Activated naive CD8-positive, alpha-beta T cell treated with anti-CD3 and anti-CD28 coated beads, Interleukin-2, amount 50 U/mL, for 24 hours (primary cell): ENCODE measurements at regions not wholly inside any gene's neighbourhood (a gene's known extent, or its start where the extent isn't known, plus 50 kb on each side); places are given as distances from the start of the nearest gene placed in this dataset.
"Not testable (repeated sequence)": the region's sequence is repeated elsewhere in the genome, so short reads cannot be mapped to it uniquely, and the experiment has no call there.

ENCODE experiments used
- ATAC-seq: fragments of 150-1000 bp; cut with Tn5 transposase; one replicate; pipeline ENCODE4 v1.10.0; 2021
- DNase-seq: peaks from one replicate; pipeline ENCODE4 v3.0.0; 2021
- H3K27ac Mint-ChIP-seq: one replicate; pipeline ENCODE4 v1.8.0; 2021; ENCODE audit warnings: mild to moderate bottlenecking, mixed read lengths
- H3K27me3 Mint-ChIP-seq: one replicate; pipeline ENCODE4 v1.8.0; 2021; ENCODE audit warnings: mixed read lengths
- H3K36me3 Mint-ChIP-seq: one replicate; pipeline ENCODE4 v1.8.0; 2021; ENCODE audit warnings: low read depth, mixed read lengths
- H3K4me1 Mint-ChIP-seq: one replicate; pipeline ENCODE4 v1.8.0; 2021; ENCODE audit warnings: mixed read lengths
- H3K4me3 Mint-ChIP-seq: one replicate; pipeline ENCODE4 v1.8.0; 2021; ENCODE audit warnings: mild to moderate bottlenecking, moderate library complexity, mixed read lengths
- H3K9me3 Mint-ChIP-seq: one replicate; pipeline ENCODE4 v1.8.0; 2021; ENCODE audit warnings: mixed read lengths

- no peak for DNase-seq
- Mint-ChIP-seq H3K4me1 (peaks cover 44% of the 10 kb centered on the region), H3K27ac (peak overlapping the region; percentile 76), H3K9me3 (no peaks in the 10 kb centered on the region), H3K27me3 (peaks cover 13% of the 10 kb centered on the region), H3K4me3 (peak overlapping the region; percentile 3), H3K36me3 (no peaks in the 10 kb centered on the region)
- ATAC-seq, result peak; percentile 55
Observed at GRCh38 chr1:25118546-25118945, 113.8 kb downstream of the SYF2 start.

GRCh38 chr1:25117233-25117823, 115.0 kb downstream of the SYF2 start:
- peak; percentile 44 for DNase-seq
- ATAC-seq, result no peak
- H3K4me3 Mint-ChIP-seq, result no peak overlapping the region
- peaks cover 44% of the 10 kb centered on the region for H3K4me1 Mint-ChIP-seq
- H3K36me3 Mint-ChIP-seq, result no peaks in the 10 kb centered on the region
- peaks cover 13% of the 10 kb centered on the region for H3K27me3 Mint-ChIP-seq
- no peaks in the 10 kb centered on the region for H3K9me3 Mint-ChIP-seq
- H3K27ac Mint-ChIP-seq, result no peak overlapping the region

GRCh38 chr1:25116832-25117231, 115.5 kb downstream of the SYF2 start:
- ATAC-seq (no peak), DNase-seq (no peak)
- Mint-ChIP-seq H3K36me3 (no peaks in the 10 kb centered on the region), H3K9me3 (no peaks in the 10 kb centered on the region), H3K27me3 (peaks cover 13% of the 10 kb centered on the region), H3K4me1 (peaks cover 44% of the 10 kb centered on the region), H3K27ac (no peak overlapping the region), H3K4me3 (no peak overlapping the region)

GRCh38 chr1:25116117-25116516, 116.2 kb downstream of the SYF2 start:
- not testable (repeated sequence) for H3K9me3 Mint-ChIP-seq
- H3K4me1 Mint-ChIP-seq, result peaks cover 40% of the 10 kb centered on the region

DNA sequence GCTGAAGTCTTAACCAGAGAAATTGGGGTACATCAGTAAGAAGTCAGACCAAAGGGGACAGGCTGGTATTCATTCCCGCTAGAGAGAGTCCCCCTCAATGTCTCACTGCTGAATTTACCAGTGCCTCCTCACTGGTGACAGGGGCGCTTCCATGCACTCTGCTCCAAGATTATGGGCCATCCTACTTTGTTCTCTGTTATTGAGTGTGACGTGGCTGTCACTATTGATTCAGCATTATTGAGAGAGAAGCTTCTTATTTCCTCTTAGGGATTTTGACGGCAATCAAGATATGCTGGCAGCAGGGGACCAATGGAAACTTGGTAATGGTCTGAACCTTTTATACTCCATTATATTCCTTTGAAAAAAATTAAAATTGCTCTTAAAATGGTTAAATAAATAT, 118.6 kb downstream of the SYF2 start:
- Mint-ChIP-seq H3K9me3 (peaks cover 10% of the 10 kb centered on the region), H3K4me1 (peaks cover 25% of the 10 kb centered on the region), H3K27ac (no peak overlapping the region), H3K36me3 (peaks cover 8% of the 10 kb centered on the region), H3K4me3 (no peak overlapping the region), H3K27me3 (peaks cover 13% of the 10 kb centered on the region)
- DNase-seq (no peak), ATAC-seq (no peak)

More at GRCh38 chr1:25116117-25116516, 116.2 kb downstream of the SYF2 start:
- peaks cover 13% of the 10 kb centered on the region for H3K27me3 Mint-ChIP-seq
- H3K4me3 Mint-ChIP-seq, H3K36me3 Mint-ChIP-seq, H3K27ac Mint-ChIP-seq, DNase-seq, ATAC-seq: not testable (repeated sequence)

GRCh38 chr1:25113086-25113485, 119.2 kb downstream of the SYF2 start:
- Mint-ChIP-seq H3K9me3 (peaks cover 13% of the 10 kb centered on the region), H3K27me3 (peaks cover 13% of the 10 kb centered on the region), H3K27ac (no peak overlapping the region), H3K36me3 (peaks cover 11% of the 10 kb centered on the region), H3K4me3 (no peak overlapping the region), H3K4me1 (peaks cover 21% of the 10 kb centered on the region)
- DNase-seq, result no peak
- ATAC-seq, result no peak

DNA sequence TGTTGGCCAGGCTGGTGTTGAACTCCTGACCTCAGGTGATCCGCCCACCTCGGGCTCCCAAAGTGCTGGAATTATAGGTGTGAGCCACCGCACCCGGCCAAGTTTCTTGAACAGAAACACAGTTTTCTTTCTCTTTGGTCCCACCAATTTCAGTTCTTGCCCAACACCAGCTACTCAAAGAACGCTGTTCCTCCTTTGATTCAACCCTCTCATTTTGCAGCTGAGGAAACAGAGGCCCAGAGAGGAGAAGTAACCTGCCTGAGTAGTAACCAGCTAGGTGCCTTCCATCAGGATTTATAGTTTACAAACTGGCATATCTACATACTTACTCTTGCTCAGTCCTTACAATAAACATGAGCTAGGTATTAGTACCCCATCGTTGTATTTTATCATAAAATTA, 119.9 kb downstream of the SYF2 start:
- H3K27ac Mint-ChIP-seq, result no peak overlapping the region
- DNase-seq (no peak), ATAC-seq (no peak)
- no peak overlapping the region for H3K4me3 Mint-ChIP-seq
- peaks cover 13% of the 10 kb centered on the region for H3K9me3 Mint-ChIP-seq
- peaks cover 11% of the 10 kb centered on the region for H3K36me3 Mint-ChIP-seq
- H3K27me3 Mint-ChIP-seq, result peaks cover 13% of the 10 kb centered on the region
- peaks cover 19% of the 10 kb centered on the region for H3K4me1 Mint-ChIP-seq

- no peak for ATAC-seq
- peaks cover 20% of the 10 kb centered on the region for H3K4me1 Mint-ChIP-seq
- H3K9me3 Mint-ChIP-seq, result peaks cover 13% of the 10 kb centered on the region
- H3K27me3 Mint-ChIP-seq, result peaks cover 13% of the 10 kb centered on the region
- no peak for DNase-seq
- no peak overlapping the region for H3K27ac Mint-ChIP-seq
- peaks cover 11% of the 10 kb centered on the region for H3K36me3 Mint-ChIP-seq
- H3K4me3 Mint-ChIP-seq, result no peak overlapping the region
Observed at GRCh38 chr1:25111706-25112105, 120.6 kb downstream of the SYF2 start.

DNA sequence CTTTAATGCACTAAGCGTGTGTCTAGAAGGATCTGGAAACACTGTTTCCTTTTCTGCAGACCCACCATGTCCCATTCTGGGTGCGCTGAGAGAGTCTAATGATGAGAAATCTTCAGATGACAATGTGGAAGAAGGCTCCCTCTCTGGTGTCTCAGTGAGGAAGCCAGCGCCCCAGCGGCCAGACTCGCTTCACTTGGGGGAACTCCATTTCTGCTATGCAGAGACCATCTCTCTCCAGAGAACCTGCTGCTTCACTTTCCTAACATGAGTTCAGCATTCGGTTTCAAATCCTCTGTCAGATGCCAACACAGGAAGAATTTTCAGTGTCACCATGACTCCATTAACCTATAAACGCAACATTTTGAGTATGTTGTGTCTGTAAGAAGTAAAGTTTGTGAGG, 121.8 kb downstream of the SYF2 start:
- Mint-ChIP-seq H3K4me3 (no peak overlapping the region), H3K27me3 (peaks cover 6% of the 10 kb centered on the region), H3K36me3 (peaks cover 11% of the 10 kb centered on the region), H3K4me1 (peaks cover 25% of the 10 kb centered on the region), H3K9me3 (peaks cover 13% of the 10 kb centered on the region), H3K27ac (no peak overlapping the region)
- DNase-seq (no peak), ATAC-seq (no peak)

GRCh38 chr1:25110036-25110435, 122.3 kb downstream of the SYF2 start:
- H3K27ac Mint-ChIP-seq, result no peak overlapping the region
- DNase-seq, result no peak

DNA sequence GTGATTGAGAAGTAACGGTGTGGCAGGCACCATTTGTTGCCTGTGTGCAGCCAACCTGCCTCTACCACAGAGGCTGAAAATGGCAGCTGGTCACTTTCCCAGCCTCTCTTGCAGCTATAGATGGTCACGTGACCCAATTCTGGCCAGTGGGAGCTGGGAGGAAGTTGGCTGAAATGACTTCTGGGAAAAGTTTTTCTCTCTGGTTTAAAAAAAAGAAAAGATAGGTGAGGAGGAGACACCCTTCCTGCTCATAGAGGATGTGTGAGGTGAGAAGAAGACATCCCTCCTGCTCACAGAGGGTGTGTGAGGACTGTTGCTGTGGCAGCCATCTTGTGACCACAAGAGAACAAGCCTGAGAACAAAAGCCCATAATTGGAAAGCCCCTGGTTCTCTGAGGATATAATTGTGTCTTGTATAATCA, 122.8 kb downstream of the SYF2 start:
- peaks cover 11% of the 10 kb centered on the region for H3K36me3 Mint-ChIP-seq
- peaks cover 4% of the 10 kb centered on the region for H3K27me3 Mint-ChIP-seq
- H3K9me3 Mint-ChIP-seq, result peaks cover 13% of the 10 kb centered on the region
- no peak for ATAC-seq
- no peak overlapping the region for H3K27ac Mint-ChIP-seq
- peaks cover 26% of the 10 kb centered on the region for H3K4me1 Mint-ChIP-seq
- no peak overlapping the region for H3K4me3 Mint-ChIP-seq
- no peak for DNase-seq

More at GRCh38 chr1:25110036-25110435, 122.3 kb downstream of the SYF2 start:
- no peak for ATAC-seq
- peaks cover 11% of the 10 kb centered on the region for H3K36me3 Mint-ChIP-seq
- H3K4me1 Mint-ChIP-seq, result peaks cover 24% of the 10 kb centered on the region
- H3K27me3 Mint-ChIP-seq, result peaks cover 6% of the 10 kb centered on the region
- no peak overlapping the region for H3K4me3 Mint-ChIP-seq
- H3K9me3 Mint-ChIP-seq, result peaks cover 13% of the 10 kb centered on the region

DNA sequence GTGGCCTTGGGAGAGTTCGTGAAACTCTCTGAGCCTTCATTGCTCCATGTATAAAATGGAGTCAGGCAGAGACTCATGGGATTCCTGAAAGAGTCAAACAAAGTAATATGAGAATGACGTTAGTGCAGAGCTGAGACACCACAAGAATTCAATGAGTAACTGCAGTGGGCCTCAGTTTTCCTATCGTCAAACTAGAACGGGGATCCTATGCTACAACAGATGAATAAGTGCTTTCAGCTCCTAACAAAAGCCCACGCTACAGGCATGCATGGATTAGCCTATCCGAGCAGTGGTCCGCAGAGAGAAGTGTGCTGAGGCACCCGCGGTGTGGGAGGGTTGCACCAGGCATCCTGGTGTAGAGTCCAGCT, 124.7 kb downstream of the SYF2 start:
- Mint-ChIP-seq H3K36me3 (peaks cover 11% of the 10 kb centered on the region), H3K4me3 (no peak overlapping the region), H3K27ac (no peak overlapping the region), H3K4me1 (peaks cover 30% of the 10 kb centered on the region), H3K9me3 (peaks cover 13% of the 10 kb centered on the region), H3K27me3 (peaks cover 9% of the 10 kb centered on the region)
- no peak for DNase-seq
- ATAC-seq, result no peak

- H3K9me3 Mint-ChIP-seq, result peaks cover 13% of the 10 kb centered on the region
- H3K27ac Mint-ChIP-seq, result no peak overlapping the region
Observed at GRCh38 chr1:25106976-25107642, 125.2 kb downstream of the SYF2 start.

GRCh38 chr1:25106352-25106751, 126.0 kb downstream of the SYF2 start:
- H3K27ac Mint-ChIP-seq, result no peak overlapping the region

More at GRCh38 chr1:25106976-25107642, 125.2 kb downstream of the SYF2 start:
- no peak for ATAC-seq
- H3K27me3 Mint-ChIP-seq, result peaks cover 9% of the 10 kb centered on the region
- no peak overlapping the region for H3K4me3 Mint-ChIP-seq
- H3K4me1 Mint-ChIP-seq, result peaks cover 30% of the 10 kb centered on the region
- no peak for DNase-seq
- H3K36me3 Mint-ChIP-seq, result peaks cover 11% of the 10 kb centered on the region

GRCh38 chr1:25105836-25106235, 126.5 kb downstream of the SYF2 start:
- peaks cover 13% of the 10 kb centered on the region for H3K9me3 Mint-ChIP-seq
- no peak for DNase-seq
- no peak overlapping the region for H3K27ac Mint-ChIP-seq
- H3K4me1 Mint-ChIP-seq, result peaks cover 39% of the 10 kb centered on the region
- peaks cover 9% of the 10 kb centered on the region for H3K27me3 Mint-ChIP-seq
- no peak overlapping the region for H3K4me3 Mint-ChIP-seq
- no peak for ATAC-seq
- H3K36me3 Mint-ChIP-seq, result peaks cover 11% of the 10 kb centered on the region

More at GRCh38 chr1:25106352-25106751, 126.0 kb downstream of the SYF2 start:
- Mint-ChIP-seq H3K9me3 (peaks cover 13% of the 10 kb centered on the region), H3K36me3 (peaks cover 11% of the 10 kb centered on the region), H3K4me3 (no peak overlapping the region), H3K27me3 (peaks cover 9% of the 10 kb centered on the region), H3K4me1 (peaks cover 35% of the 10 kb centered on the region)
- ATAC-seq, result peak; percentile 88
- no peak for DNase-seq
